HG03196 (cell line): ENCODE measurements at regions not wholly inside any gene's neighbourhood (a gene's known extent, or its start where the extent isn't known, plus 50 kb on each side); places are given as distances from the start of the nearest gene placed in this dataset.

Experiments
- ATAC-seq: cut with Tn5 transposase; IDR thresholded peaks from one replicate; pipeline ENCODE4 v1.9.1; 2021; ENCODE audit not compliant: unreplicated experiment

DNA sequence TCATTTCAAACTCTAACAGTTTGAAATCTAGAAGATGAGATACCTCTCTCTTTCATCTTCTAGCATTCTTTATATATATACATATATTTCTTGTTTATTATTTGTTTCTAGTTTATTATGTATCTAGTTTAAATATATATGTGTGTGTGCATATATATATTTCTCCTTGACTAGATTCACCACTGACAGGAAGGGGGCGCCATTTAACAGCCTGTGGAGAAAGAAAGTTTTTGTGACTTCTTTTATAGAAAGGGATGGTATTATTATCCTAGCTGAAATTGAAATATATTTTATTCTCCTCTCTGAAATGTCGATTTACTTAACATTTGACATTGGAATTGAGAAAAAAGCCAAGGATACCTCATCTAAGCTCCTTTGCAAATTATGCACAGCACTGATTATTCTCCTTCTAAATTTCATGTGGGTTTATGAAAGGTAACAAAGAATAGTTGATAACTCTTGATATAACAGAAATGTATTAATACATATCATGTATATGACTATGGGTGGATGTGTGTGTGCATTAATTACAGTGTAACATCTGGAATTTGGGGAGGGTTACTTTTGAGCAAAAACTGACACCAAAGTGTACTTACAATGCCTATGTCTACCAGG lies 160.7 kb upstream of the NT5C1B start:
- ATAC-seq = no peak

DNA sequence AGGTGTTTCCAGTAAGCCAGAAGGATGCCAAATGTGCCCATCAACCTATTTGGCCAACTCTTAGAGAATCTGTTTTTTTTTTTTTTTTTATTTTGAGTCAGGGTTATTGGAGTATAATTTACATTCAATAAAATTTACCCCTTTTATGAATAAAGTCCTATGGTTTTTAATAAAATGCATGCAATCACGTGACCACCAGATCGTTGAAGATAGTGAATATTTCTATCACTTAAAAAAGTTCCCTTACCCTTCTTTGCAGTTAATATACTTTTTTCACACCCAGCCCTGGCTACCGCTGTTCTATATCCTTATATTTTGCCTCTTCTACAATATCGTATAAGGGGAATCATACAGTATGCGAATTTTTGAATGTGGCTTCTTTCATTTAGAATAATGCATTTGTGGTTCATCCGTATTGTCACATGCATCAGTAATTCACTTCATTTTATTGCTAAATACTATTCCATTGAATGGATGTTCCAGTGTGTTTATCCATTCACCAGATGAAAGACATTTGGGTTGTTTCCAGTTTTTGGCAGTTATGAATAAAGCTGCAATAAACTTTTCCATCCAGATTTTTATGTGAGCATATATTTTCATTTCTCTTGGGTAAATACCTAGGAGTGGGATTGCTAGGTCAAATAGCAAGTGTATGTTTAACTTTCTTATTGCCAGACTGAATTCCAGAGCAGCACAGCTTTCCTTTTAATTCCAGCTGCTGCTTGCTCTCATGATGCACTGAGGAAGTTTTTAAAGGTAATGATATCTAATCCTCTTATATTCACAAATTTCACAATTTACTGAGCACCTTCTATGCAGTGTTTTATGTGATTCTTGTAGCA lies 156.3 kb upstream of the NT5C1B start:
- no peak for ATAC-seq

DNA sequence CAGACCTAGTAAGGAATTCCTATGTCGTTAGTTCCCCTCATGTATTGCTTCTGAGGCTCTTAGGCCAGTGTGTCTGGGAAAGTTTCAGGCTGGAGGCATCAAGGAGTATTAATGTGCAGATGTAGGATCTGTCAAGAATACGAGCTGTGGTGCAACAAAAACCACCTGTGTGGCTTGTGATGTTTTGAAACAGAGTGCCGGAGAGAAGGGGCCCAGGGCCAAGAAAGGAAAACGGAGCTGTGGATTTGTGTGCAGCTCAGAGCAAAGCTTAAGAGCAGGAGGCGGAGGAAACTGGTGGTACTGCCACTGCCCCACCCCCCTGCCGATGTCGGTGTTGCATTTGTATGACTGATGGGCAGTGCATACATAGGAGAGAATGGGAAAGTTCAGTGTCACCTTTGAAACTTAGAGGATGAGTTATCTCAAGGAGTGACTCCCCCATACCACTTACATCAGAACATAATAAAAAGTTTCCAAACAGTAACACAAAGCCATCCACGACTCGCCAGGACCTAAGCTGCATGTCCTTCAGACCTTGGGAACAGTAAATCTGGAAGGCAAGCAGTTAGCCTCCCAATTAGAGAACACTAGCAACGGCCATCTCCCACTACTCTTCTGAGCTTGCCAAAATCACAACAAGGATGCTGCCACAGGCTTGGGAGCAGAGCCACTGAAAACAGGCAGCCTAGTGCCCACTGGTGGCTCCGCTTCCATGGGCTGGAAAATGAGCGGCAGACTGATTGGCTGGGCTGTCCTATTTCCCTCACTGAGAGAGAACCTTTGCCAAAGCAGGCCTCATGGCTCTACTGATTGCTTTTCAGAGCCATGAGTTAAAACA lies 152.7 kb upstream of the NT5C1B start:
- ATAC-seq = no peak

DNA sequence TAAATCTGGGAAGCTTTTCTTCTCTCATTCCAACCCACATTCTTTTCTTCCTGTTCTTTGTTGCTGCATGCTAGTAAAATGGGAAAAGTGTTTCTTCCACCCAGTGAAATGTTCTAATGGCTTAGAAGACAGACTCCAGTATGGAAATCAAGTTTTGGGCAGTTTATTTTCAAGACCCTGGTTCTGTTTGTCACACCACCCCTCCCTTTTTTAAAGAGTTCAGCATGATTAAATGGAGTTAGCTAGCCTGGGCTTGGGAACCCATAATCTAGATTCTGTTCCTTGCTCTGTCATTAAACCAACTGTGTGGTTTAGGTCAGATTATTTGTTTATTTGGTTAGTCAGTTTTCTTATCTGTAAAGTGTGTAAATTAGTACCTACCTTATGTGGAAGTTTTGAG lies 151.8 kb upstream of the NT5C1B start:
- ATAC-seq = no peak

DNA sequence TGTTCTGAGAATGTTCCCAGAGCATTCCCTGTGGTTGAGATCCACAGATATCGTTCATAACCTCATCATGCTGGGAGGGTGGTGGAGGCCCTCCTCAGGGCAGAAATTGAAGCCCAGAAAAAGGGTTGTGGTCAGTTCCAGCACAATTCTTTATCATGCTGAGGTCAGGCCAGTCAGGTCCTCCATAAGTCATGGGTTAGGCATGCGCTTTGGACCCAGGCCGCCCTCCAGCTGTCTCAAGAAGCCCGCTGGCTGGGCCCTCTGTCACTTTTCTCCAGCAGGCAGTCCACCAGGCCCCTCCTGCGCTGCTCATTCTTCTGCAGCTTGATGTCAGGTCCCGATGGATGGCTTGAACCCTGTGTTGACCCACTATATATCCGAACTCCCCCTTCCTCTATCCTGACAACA lies 151.1 kb upstream of the NT5C1B start:
- ATAC-seq = no peak

DNA sequence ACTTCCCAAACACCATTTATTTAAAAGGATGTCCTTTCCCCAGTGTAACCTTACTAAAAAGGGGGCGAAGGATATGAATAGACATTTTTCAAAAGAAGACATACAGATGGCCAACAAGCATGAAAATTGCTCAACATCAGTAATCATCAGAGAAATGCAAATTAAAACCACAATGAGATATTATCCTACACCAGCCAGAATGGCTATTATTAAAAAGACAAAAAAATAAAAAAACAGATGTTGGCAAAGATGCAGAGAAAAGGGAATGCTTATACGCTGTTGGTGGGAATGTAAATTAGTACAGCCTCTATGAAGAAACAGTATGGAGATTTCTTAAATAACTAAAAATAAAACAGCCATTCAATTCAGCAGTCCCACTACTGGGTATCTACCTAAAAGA lies 142.3 kb upstream of the NT5C1B start:
- no peak for ATAC-seq

DNA sequence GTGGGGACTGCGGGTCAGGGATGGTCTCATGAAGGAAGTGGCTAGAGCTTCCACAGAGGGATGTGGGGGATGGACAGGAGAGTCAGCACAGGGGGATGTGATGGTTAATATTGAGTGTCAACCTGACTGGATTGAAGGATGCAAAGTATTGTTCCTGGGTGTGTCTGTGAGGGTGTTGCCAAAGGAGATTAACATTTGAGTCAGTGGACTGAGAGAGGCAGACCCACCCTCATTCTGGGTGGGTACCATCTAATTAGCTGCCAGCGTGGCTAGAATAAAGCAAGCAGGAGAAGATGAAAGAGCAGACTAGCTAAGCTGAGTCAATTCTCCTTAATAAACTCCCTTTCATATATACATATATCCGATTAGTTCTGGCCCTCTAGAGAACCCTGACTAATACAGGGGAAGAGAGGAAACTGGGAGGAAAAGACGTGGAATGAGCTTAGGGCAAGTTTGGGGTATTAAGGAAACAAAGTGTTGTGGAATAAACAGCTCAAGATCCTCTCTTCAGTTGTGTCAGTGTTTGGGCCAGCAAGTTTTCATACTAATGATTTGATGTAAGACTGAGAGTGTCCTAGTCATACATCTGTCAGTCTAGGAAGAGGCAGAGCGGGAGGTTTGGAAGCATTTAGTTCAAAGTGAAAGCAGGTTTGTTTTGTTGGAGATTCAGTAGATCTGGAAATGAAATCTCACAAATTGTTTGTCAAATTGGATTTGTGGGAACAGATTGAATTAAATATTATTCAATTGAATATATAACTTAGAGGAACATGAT lies 135.2 kb upstream of the NT5C1B start:
- no peak for ATAC-seq

DNA sequence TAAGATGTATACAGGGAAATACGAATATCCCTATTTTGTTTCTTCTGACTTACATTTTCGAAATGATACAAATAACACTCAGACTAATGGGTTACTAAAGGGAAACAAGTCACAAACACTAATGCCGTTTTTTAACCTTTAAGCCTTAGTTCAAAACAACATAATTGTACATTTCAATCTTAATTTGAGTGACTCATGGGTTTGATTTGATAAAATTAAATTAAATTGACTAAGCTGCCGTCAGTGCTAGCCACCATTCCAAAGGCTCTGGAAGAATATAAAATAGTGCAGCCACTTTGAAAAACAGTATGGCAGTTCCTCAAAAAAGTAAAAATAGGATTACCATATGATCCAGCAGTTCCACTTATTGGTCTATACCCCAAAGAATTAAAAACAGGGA lies 133.8 kb upstream of the NT5C1B start:
- ATAC-seq = no peak

DNA sequence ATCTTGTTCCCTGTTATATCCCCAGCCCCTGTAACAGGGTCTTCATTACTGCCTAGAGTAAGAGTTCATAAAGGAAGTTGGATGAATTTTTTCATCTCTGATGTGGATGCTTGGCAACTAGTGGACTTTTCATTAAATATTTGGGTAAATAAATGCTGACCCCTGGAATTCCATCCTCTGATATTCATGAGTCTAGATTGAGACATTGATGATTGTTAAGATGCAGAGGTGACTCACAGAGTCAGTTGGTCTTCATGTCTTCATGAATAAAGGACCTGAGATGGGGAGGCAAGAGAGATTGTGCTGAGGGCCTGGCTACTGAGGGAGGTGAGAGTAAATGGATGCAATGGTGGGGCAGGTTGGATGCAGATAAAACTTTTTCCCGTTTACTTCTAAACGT lies 132.7 kb upstream of the NT5C1B start:
- ATAC-seq = no peak

DNA sequence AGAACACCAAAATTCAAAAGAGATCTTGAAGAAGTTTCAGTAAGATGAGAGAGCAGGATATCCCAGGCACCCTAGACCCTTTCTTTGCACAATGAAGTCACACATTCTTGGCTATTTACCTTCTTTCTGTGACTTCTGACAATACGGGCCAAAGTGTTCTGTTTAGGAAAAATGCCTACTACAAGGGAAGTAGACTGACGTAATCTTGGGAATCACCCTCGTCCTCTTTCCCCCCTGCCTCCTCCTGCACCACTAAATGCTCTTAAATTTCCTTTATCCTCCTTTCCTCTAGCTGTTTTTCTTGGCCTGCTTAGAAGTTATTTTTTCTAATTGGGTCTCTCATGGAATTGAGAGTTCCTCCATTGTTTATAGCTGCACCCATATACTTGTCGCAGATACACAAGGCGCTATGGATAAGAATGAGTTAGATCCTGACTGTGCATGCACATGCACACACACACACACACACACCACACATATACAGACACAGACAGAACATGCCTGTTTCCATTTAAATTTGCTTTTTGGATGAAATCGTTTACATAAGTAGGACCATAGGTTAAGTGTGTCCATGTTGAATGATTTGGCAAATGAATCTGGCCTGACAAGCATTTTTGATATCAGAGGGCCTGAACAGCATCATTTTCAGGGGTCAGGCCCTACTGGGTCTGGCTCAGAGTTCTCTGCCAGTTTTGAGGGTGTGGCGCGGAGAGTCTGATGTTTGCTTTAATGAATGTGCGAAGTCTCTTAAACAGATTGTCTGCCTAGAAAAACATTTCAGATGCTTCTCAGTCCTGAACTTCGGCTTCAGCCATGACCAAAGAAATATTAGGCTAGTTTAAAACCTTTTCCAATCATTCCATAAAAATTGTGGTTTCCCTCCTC lies 131.9 kb upstream of the NT5C1B start:
- no peak for ATAC-seq

DNA sequence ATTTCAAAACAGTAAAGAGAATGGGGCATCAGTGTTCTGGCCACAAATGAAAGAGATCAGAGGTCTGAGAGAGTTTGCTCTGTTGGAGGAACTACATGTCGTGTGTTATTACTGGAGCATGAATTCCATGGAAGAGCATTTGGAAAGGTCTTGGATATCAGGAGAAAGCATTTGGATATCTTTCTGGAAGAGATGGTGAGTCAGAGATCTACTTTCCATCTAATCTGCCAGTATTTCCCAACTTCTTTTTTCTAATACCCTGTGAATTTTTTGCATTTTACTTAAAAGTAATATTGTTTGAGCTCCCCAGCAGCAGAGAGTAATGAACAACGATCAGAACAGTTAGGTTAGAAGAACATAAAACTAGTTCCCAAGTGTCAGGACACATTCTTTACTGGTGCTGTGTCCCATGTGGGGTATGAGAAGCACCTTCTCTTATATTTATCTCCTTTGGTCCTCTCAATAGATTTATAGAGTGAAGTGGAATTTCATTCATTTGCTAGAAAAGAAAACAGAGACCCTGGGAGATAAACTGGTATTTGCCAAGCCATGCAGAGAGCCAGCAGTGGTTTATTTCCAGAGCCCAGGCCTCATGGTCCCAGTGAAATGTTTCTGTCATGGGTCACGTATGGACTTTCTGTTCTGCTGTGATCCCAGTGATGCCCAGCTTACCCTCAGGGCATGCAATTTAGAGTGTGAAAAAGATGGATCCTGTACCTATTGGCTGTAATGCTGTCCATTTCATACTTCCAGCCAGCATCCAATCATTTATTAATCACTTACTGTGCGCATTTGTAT lies 130.8 kb upstream of the NT5C1B start:
- ATAC-seq = no peak

DNA sequence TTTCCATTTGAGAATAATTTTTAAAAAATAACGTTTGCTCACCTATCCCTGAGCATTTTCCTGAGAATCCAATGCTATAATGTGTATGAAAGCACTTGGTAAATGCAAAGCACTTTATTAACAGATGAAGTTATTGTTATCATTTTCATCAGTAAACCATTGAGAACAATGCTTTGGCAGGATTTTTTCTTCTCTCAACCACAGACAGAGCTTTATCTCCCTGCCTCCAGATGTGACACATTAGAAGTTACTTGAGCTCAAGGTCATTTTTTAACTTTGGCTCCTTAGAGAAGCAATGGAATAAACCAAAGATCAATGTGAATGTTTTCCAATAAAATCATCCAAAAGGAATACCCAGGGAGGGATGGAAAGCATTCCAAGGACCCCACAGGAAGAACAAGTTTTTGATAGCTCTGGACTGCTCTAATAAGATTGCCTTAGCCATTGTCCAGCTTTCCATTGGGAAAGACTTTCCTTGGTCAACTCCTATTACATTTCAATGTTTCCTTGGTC lies 118.9 kb upstream of the NT5C1B start:
- no peak for ATAC-seq

DNA sequence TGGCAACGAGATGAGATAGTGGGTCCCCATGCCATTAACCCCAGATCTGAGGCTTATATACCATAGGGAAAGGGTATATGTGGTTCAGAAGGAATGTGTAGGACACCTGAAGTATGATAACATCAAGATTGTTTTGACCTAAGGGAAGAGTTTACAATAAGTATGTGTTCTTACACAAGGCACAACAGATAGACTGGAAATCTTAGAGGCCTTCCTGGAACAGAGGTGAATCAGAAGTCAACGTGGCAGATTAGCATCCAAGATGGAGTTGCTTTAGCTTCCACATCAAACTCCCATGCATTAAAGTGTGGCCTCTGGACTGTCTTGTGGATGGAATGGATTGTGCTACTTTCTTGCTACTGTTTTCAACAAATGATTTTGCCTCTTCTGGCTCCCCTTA lies 116.6 kb upstream of the NT5C1B start:
- no peak for ATAC-seq

DNA sequence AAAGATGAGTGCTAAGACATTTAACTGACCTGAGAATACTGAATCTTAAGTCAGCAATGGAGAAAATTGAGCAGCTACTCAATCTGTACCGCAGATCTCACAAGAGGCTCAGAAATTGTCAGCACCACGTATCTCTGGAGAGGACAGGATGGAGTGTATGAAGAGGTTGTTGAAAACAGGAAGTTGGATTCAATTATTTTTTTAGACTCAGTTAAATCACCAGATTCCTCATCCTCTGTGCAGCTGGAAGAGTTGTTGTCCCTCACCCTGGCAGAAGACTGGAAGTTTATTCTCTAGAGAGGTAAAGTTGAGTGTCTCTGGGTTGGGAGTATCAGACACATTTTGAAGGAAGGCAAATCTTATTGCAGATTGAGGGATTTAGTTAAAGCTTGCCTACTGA lies 114.9 kb upstream of the NT5C1B start:
- no peak for ATAC-seq

DNA sequence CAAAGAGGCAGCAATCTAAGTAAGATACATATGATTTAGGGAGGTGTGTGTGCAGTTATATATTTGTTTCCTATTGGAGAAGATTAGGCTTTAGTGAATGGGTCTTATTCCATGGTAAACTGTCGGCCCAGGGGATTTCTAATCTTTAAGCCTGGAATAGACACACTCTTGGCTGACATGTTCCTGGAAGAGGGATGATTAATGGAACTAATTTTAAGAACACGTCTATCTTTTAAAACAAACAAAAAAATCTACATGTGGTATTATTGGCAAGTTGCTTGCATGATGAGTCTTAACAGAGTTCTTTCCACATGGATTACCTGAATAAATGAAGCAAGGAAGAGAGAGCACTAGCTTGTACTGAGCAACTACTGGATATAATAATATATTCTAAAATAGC lies 114.2 kb upstream of the NT5C1B start:
- no peak for ATAC-seq

DNA sequence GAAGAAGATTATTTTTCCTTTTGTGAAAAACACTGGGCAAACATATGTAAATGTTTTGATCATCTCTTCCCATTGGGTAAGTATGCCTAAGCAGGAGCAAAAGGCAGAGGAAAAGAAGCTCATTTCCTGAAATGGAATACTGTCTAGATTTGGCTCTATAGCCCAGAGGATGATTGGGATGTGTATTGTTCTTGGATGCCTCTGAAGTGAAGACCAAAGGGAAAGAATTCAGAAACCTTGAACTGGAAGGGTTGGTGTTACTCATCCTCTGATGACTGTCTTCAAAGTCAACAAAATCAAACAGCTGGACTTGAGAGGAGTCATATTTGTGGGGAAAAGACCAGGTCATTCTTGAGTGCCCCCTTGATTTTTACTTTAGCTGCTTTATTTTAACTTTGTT lies 112.6 kb upstream of the NT5C1B start:
- no peak for ATAC-seq

DNA sequence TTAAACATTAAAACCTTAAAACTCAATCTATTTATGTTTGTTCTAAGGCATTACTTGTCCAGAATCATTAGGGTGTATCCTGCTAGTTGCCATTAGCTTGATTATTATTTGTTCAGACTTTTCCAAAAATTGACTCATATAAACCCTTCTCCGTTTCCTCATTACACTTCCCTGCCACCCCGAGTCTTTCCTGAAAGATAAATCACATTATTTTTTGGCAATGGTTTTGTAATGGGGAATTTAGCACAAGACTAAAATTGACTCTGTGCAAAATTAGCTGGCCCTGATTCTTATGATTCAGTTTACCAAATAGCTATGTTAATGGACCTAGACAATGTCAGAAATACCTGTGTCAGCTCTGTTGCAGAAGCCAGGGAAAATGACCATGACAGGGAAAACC lies 112.2 kb upstream of the NT5C1B start:
- no peak for ATAC-seq

DNA sequence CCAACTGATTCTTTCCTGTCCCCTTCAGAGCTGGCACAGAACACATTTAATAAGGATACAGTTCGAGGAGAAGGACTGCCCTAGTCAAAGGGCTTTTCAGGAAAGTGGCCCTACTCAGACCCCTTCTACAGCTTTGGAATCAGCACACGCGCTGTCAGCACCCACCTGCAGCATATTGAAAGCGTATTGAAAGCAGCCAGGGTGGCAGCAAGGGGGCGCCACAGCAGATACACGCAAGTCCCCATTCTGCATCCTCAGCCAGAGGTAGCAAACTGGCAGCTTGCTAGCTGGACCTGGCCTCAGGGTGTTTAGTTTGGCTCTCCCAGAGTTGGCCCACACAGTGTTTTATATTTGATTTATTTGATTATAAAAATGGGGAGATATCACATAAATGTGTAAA lies 101.0 kb upstream of the NT5C1B start:
- ATAC-seq = no peak
